ENCODE measurements at regions not wholly inside any gene's neighbourhood (a gene's known extent, or its start where the extent isn't known, plus 50 kb on each side); places are given as distances from the start of the nearest gene placed in this dataset.

DNA sequence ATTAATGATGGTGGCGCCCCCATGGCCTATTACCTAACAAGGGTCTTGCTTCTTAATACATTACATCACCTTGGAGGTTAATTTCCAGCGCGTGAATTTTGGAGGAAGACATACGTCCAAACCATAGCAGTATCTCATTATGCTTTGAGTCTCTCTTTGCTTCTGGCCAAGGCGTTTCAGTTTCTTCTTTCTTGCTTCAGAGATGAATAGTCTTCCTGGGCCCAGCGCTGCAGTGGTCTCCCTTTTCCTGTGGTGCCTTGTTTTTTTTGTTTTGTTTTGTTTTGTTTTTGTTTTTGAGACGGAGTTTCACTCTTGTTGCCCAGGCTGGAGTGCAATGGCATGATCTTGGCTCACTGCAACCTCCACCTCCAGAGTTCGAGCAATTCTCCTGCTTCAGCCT lies 268.4 kb downstream of the SOX4 start:
- no peaks in the 10 kb centered on the region for H3K27me3 ChIP-seq (ENCODE audit: insufficient read depth)
- no peak for TF ChIP-seq TCF12 (IDR thresholded peaks at IDR 0.05)
- TF ChIP-seq, protein P1, sequence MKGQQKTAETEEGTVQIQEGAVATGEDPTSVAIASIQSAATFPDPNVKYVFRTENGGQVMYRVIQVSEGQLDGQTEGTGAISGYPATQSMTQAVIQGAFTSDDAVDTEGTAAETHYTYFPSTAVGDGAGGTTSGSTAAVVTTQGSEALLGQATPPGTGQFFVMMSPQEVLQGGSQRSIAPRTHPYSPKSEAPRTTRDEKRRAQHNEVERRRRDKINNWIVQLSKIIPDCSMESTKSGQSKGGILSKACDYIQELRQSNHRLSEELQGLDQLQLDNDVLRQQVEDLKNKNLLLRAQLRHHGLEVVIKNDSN (IDR thresholded peaks at IDR 0.05; ENCODE audit: borderline replicate concordance, low read depth), result no peak
- no peak for TF ChIP-seq GATA2 (CRISPR knock-in tag; IDR thresholded peaks at IDR 0.05)
- no peak for TF ChIP-seq EP300 (IDR thresholded peaks at IDR 0.05; ENCODE audit: borderline replicate concordance in 1 of 2, low read depth in 1 of 2, low read length in 1 of 2)
- TF ChIP-seq, protein P2, sequence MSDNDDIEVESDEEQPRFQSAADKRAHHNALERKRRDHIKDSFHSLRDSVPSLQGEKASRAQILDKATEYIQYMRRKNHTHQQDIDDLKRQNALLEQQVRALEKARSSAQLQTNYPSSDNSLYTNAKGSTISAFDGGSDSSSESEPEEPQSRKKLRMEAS (IDR thresholded peaks at IDR 0.05; ENCODE audit: low read depth), result no peak
- TF ChIP-seq EZH2phosphoT487 (IDR thresholded peaks at IDR 0.05; ENCODE audit: borderline replicate concordance, low read depth), result no peak
- TF ChIP-seq JUND (IDR thresholded peaks at IDR 0.05), result no peak
- no peak for TF ChIP-seq FOXM1 (IDR thresholded peaks at IDR 0.05; ENCODE audit: low read depth)
- no peak for TF ChIP-seq NFIC (IDR thresholded peaks at IDR 0.05; ENCODE audit: borderline replicate concordance)
- TF ChIP-seq TEAD4 (IDR thresholded peaks at IDR 0.05; ENCODE audit: borderline replicate concordance, insufficient read depth), result no peak
- TF ChIP-seq FOXJ3 (CRISPR knock-in tag; IDR thresholded peaks at IDR 0.05), result no peak
- no peak for TF ChIP-seq RAD21 (IDR thresholded peaks at IDR 0.05; ENCODE audit: low read length)
- CTCF ChIA-PET, result no interaction called here

DNA sequence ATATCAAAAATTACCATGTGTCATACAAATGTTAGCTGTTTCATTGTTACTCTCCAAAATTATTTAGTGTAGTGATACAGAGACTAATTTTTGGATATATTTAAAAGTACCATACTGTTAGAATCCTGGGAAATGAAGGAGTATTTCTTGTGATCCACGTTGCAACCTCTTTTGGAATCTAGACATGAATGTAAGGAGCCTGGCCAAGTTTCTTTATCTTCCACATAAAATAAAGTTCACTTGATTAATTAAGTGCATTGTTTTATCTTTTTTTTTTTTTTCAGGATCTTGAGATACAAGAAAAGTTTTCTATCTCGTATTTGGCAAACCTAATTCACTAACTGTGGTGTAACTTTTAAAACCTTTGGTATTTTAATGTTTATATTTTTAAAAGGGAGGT lies 270.7 kb downstream of the SOX4 start:
- no peak for TF ChIP-seq NFIC (IDR thresholded peaks at IDR 0.05; ENCODE audit: borderline replicate concordance)
- no peak for TF ChIP-seq GABPA (IDR thresholded peaks at IDR 0.05; ENCODE audit: low read depth)
- TF ChIP-seq, protein P3, sequence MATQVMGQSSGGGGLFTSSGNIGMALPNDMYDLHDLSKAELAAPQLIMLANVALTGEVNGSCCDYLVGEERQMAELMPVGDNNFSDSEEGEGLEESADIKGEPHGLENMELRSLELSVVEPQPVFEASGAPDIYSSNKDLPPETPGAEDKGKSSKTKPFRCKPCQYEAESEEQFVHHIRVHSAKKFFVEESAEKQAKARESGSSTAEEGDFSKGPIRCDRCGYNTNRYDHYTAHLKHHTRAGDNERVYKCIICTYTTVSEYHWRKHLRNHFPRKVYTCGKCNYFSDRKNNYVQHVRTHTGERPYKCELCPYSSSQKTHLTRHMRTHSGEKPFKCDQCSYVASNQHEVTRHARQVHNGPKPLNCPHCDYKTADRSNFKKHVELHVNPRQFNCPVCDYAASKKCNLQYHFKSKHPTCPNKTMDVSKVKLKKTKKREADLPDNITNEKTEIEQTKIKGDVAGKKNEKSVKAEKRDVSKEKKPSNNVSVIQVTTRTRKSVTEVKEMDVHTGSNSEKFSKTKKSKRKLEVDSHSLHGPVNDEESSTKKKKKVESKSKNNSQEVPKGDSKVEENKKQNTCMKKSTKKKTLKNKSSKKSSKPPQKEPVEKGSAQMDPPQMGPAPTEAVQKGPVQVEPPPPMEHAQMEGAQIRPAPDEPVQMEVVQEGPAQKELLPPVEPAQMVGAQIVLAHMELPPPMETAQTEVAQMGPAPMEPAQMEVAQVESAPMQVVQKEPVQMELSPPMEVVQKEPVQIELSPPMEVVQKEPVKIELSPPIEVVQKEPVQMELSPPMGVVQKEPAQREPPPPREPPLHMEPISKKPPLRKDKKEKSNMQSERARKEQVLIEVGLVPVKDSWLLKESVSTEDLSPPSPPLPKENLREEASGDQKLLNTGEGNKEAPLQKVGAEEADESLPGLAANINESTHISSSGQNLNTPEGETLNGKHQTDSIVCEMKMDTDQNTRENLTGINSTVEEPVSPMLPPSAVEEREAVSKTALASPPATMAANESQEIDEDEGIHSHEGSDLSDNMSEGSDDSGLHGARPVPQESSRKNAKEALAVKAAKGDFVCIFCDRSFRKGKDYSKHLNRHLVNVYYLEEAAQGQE (IDR thresholded peaks at IDR 0.05; ENCODE audit: low read depth, low read length), result no peak
- TF ChIP-seq MEF2A (IDR thresholded peaks at IDR 0.05; ENCODE audit: borderline replicate concordance, low read depth), result no peak
- no peak for TF ChIP-seq EZH2phosphoT487 (IDR thresholded peaks at IDR 0.05; ENCODE audit: borderline replicate concordance, low read depth)
- Histone ChIP-seq H4K20me1 (ENCODE audit: insufficient read depth) (no peaks in the 10 kb centered on the region), H3K27ac (ENCODE audit: low read depth in 2 of 2, low read length in 1 of 2) (no peak overlapping the region), H3K9me2 (no peaks in the 10 kb centered on the region), H3K36me3 (replicated peaks in 1 of 2; ENCODE audit: control insufficient read depth in 1 of 2, insufficient read depth in 2 of 2, low read length in 1 of 2) (no peaks in the 10 kb centered on the region), H3K4me3 (ENCODE audit: low read depth in 2 of 2, low read length in 1 of 2) (no peak overlapping the region), H3K4me1 (ENCODE audit: control insufficient read depth in 1 of 2, insufficient read depth in 2 of 2, low read depth in 1 of 2, low read length in 1 of 2) (no peaks in the 10 kb centered on the region), H3F3A (replicated peaks; ENCODE audit: insufficient read depth) (no peaks in the 10 kb centered on the region), H2AFZ (ENCODE audit: low read depth) (no peak overlapping the region), H3K9ac (no peak overlapping the region), H3K27me3 (ENCODE audit: insufficient read depth) (no peaks in the 10 kb centered on the region), H3K79me2 (ENCODE audit: insufficient read depth) (no peaks in the 10 kb centered on the region), H3K4me2 (no peak overlapping the region), H3K9me3 (no peaks in the 10 kb centered on the region)
- CTCF ChIA-PET, result no interaction called here
- whole genome bisulfite sequencing (ENCODE audit: low lambda C conversion rate), result 91% methylated on average over 2 of the region's 2 CpGs
- DNase-seq, result no peak
- POLR2A ChIA-PET, result no interaction called here

More for the DNA sequence above, 268.4 kb downstream of the SOX4 start:
- Histone ChIP-seq H3F3A (replicated peaks; ENCODE audit: insufficient read depth) (peaks cover under 1% of the 10 kb centered on the region), H4K20me1 (ENCODE audit: insufficient read depth) (no peaks in the 10 kb centered on the region), H3K4me1 (ENCODE audit: control insufficient read depth in 1 of 2, insufficient read depth in 2 of 2, low read depth in 1 of 2, low read length in 1 of 2) (no peaks in the 10 kb centered on the region), H3K9ac (no peak overlapping the region), H3K9me2 (no peaks in the 10 kb centered on the region), H2AFZ (ENCODE audit: low read depth) (no peak overlapping the region), H3K4me3 (ENCODE audit: low read depth in 2 of 2, low read length in 1 of 2) (no peak overlapping the region), H3K27ac (ENCODE audit: low read depth in 2 of 2, low read length in 1 of 2) (no peak overlapping the region), H3K9me3 (no peaks in the 10 kb centered on the region), H3K4me2 (no peak overlapping the region), H3K36me3 (replicated peaks in 1 of 2; ENCODE audit: control insufficient read depth in 1 of 2, insufficient read depth in 2 of 2, low read length in 1 of 2) (no peaks in the 10 kb centered on the region), H3K79me2 (ENCODE audit: insufficient read depth) (no peaks in the 10 kb centered on the region; the same call in 1 of the 2 replicates)
- POLR2A ChIA-PET, result no interaction called here
- no peak for DNase-seq
- WGBS (ENCODE audit: low lambda C conversion rate), result 96% methylated on average over 8 of the region's 8 CpGs
